Neural progenitor cell (in vitro differentiated cells): ENCODE measurements at regions not wholly inside any gene's neighbourhood (a gene's known extent, or its start where the extent isn't known, plus 50 kb on each side); places are given as distances from the start of the nearest gene placed in this dataset.
A peak's percentile ranks its signal among the peaks of the same experiment; 100 is the strongest.
"Not testable (repeated sequence)": the region's sequence is repeated elsewhere in the genome, so short reads cannot be mapped to it uniquely, and the experiment has no call there.

Experiments
- DNase-seq: peaks from one replicate; pipeline ENCODE4 v3.0.0-alpha.2; 2016; ENCODE audit warnings: low spot score
- H2AFZ ChIP-seq: fragments of 200-600 bp; sonication (generic); replicated peaks from 2 replicates; pipeline ENCODE4 v1.6.1; 2016; ENCODE audit warnings: antibody characterized with exemption
- H3F3A ChIP-seq: fragments of 200-600 bp; sonication (generic); 2 replicates; pipeline ENCODE4 v1.6.1; 2016; ENCODE audit warnings: antibody characterized with exemption, low read depth
- H3K27ac ChIP-seq: fragments of 200-600 bp; sonication (generic); 2 replicates; pipeline ENCODE4 v1.5.1; 2016; ENCODE audit warnings: mild to moderate bottlenecking
- H3K27me3 ChIP-seq: fragments of 200-600 bp; sonication (generic); 2 replicates; pipeline ENCODE4 v1.6.1; 2016; ENCODE audit warnings: mild to moderate bottlenecking, moderate library complexity
- H3K36me3 ChIP-seq: fragments of 200-600 bp; sonication (generic); 2 replicates; pipeline ENCODE4 v1.5.1; 2016
- H3K4me1 ChIP-seq: fragments of 200-600 bp; sonication (generic); 2 replicates; pipeline ENCODE4 v1.6.1; 2016; ENCODE audit warnings: mixed run types
- H3K4me2 ChIP-seq: fragments of 200-600 bp; sonication (generic); 2 replicates; pipeline ENCODE4 v1.6.1; 2016
- H3K4me3 ChIP-seq: fragments of 200-600 bp; sonication (generic); 2 replicates; pipeline ENCODE4 v1.5.1; 2016
- H3K79me2 ChIP-seq: fragments of 200-600 bp; sonication (generic); 2 replicates; pipeline ENCODE4 v1.6.1; 2016; ENCODE audit warnings: low read depth
- H3K9ac ChIP-seq: fragments of 200-600 bp; sonication (generic); 2 replicates; pipeline ENCODE4 v1.6.1; 2016
- H3K9me3 ChIP-seq: fragments of 200-600 bp; sonication (generic); 2 replicates; pipeline ENCODE4 v1.5.1; 2016; ENCODE audit warnings: low read depth
- H4K20me1 ChIP-seq: fragments of 200-600 bp; sonication (generic); 2 replicates; pipeline ENCODE4 v1.6.1; 2016; ENCODE audit warnings: low read depth
- H3K27ac Mint-ChIP-seq: 3 replicates; pipeline ENCODE4 v1.8.0; 2021; ENCODE audit warnings: mixed read lengths
- H3K27me3 Mint-ChIP-seq: 2 replicates; pipeline ENCODE4 v1.8.0; 2022; ENCODE audit warnings: low read depth, mild to moderate bottlenecking, inconsistent platforms, moderate library complexity, mixed read lengths; ENCODE audit not compliant: insufficient read depth
- H3K36me3 Mint-ChIP-seq: 3 replicates; pipeline ENCODE4 v1.8.0; 2021; ENCODE audit warnings: mixed read lengths
- H3K4me1 Mint-ChIP-seq: 3 replicates; pipeline ENCODE4 v1.8.0; 2021; ENCODE audit warnings: mixed read lengths
- H3K4me3 Mint-ChIP-seq: 3 replicates; pipeline ENCODE4 v1.8.0; 2021; ENCODE audit warnings: mild to moderate bottlenecking, moderate library complexity, mixed read lengths
- H3K9me3 Mint-ChIP-seq: 3 replicates; pipeline ENCODE4 v1.8.0; 2020; ENCODE audit warnings: mixed read lengths
- CTCF ChIP-seq: fragments of 200-600 bp; sonication (generic); IDR thresholded peaks from 2 replicates; pipeline ENCODE4 v1.5.1; 2017; ENCODE audit warnings: antibody characterized with exemption, mild to moderate bottlenecking
- EZH2 ChIP-seq: fragments of 200-600 bp; sonication (generic); IDR thresholded peaks from 2 replicates; pipeline ENCODE4 v1.6.1; 2017; ENCODE audit warnings: antibody characterized with exemption, mild to moderate bottlenecking, moderate library complexity
- EZH2phosphoT487 ChIP-seq: fragments of 200-600 bp; sonication (generic); IDR thresholded peaks from 2 replicates; pipeline ENCODE4 v1.6.1; 2017; ENCODE audit warnings: antibody characterized with exemption

- Histone ChIP-seq H3K4me3 (no peak overlapping the region), H3F3A (no peaks in the 10 kb centered on the region), H3K4me2 (no peak overlapping the region), H2AFZ (no peak overlapping the region), H3K9ac (no peak overlapping the region), H3K36me3 (no peaks in the 10 kb centered on the region), H4K20me1 (no peaks in the 10 kb centered on the region), H3K9me3 (no peaks in the 10 kb centered on the region), H3K27me3 (no peaks in the 10 kb centered on the region), H3K79me2 (no peaks in the 10 kb centered on the region), H3K27ac (no peak overlapping the region), H3K4me1 (no peaks in the 10 kb centered on the region)
- H3K4me1 Mint-ChIP-seq, result no peaks in the 10 kb centered on the region
- H3K27me3 Mint-ChIP-seq, result no peaks in the 10 kb centered on the region
- peaks cover 13% of the 10 kb centered on the region for H3K9me3 Mint-ChIP-seq
- H3K4me3 Mint-ChIP-seq, result no peak overlapping the region
- DNase-seq, result no peak
- no peak overlapping the region for H3K27ac Mint-ChIP-seq
- no peak for TF ChIP-seq CTCF
- no peak for TF ChIP-seq EZH2phosphoT487
- TF ChIP-seq EZH2, result no peak
- H3K36me3 Mint-ChIP-seq, result no peaks in the 10 kb centered on the region
Observed at GRCh38 chr12:7591531-7591930, 74.2 kb downstream of the APOBEC1 start.

- H3F3A ChIP-seq, H2AFZ ChIP-seq, H3K4me1 ChIP-seq, H3K36me3 Mint-ChIP-seq, DNase-seq, H3K27me3 ChIP-seq, H3K36me3 ChIP-seq, H3K27me3 Mint-ChIP-seq, H3K79me2 ChIP-seq, H3K4me1 Mint-ChIP-seq, H3K4me3 Mint-ChIP-seq, H4K20me1 ChIP-seq, H3K4me3 ChIP-seq, H3K9ac ChIP-seq, H3K27ac Mint-ChIP-seq, H3K27ac ChIP-seq, H3K9me3 ChIP-seq, H3K4me2 ChIP-seq: not testable (repeated sequence)
- peaks cover 13% of the 10 kb centered on the region for H3K9me3 Mint-ChIP-seq
Observed at GRCh38 chr12:7590085-7590484, 75.6 kb downstream of the APOBEC1 start.

- DNase-seq, result peak; percentile 45
- not testable (repeated sequence) for H4K20me1 ChIP-seq, H3K9me3 ChIP-seq, H3K9ac ChIP-seq, H2AFZ ChIP-seq, H3K27me3 ChIP-seq, H3K4me1 Mint-ChIP-seq, H3K27me3 Mint-ChIP-seq, H3K27ac Mint-ChIP-seq, H3K79me2 ChIP-seq, H3K36me3 Mint-ChIP-seq, H3K4me1 ChIP-seq, H3F3A ChIP-seq, H3K27ac ChIP-seq, H3K4me3 ChIP-seq, H3K4me3 Mint-ChIP-seq, H3K4me2 ChIP-seq, H3K36me3 ChIP-seq
- peak; percentile 45 for TF ChIP-seq CTCF
- peaks cover 13% of the 10 kb centered on the region for H3K9me3 Mint-ChIP-seq
Observed at GRCh38 chr12:7588742-7589329, 76.9 kb downstream of the APOBEC1 start.

GRCh38 chr12:7584137-7584536 lies 80.6 kb upstream of the CD163 start:
- H4K20me1 ChIP-seq, H3K4me3 Mint-ChIP-seq, H3K4me1 ChIP-seq, H3K27ac Mint-ChIP-seq, H3K4me3 ChIP-seq, H3K79me2 ChIP-seq, H3K27ac ChIP-seq, H3K36me3 Mint-ChIP-seq, DNase-seq, H3K4me2 ChIP-seq, H3K27me3 ChIP-seq, H3K4me1 Mint-ChIP-seq, H3K36me3 ChIP-seq, H3K9ac ChIP-seq, H3F3A ChIP-seq, H3K27me3 Mint-ChIP-seq, H3K9me3 ChIP-seq, H2AFZ ChIP-seq: not testable (repeated sequence)
- peaks cover 16% of the 10 kb centered on the region for H3K9me3 Mint-ChIP-seq
